HG02981 (cell line): ENCODE measurements at regions not wholly inside any gene's neighbourhood (a gene's known extent, or its start where the extent isn't known, plus 50 kb on each side); places are given as distances from the start of the nearest gene placed in this dataset.
"Not testable (repeated sequence)": the region's sequence is repeated elsewhere in the genome, so short reads cannot be mapped to it uniquely, and the experiment has no call there.

Experiments
- ATAC-seq: cut with Tn5 transposase; IDR thresholded peaks from one replicate; pipeline ENCODE4 v1.9.1; 2021; ENCODE audit warnings: mild to moderate bottlenecking, moderate library complexity; ENCODE audit not compliant: unreplicated experiment

- ATAC-seq = no peak
Observed at GRCh38 chr12:14207905-14208551, 157.5 kb upstream of the ATF7IP start.

GRCh38 chr12:14211947-14212387 lies 153.5 kb upstream of the ATF7IP start:
- no peak for ATAC-seq

- no peak for ATAC-seq
Observed at GRCh38 chr12:14213542-14213941, 151.9 kb upstream of the ATF7IP start.

GRCh38 chr12:14214495-14214894 lies 151.0 kb upstream of the ATF7IP start:
- no peak for ATAC-seq

- not testable (repeated sequence) for ATAC-seq
Observed at GRCh38 chr12:14215949-14216348, 149.5 kb upstream of the ATF7IP start.

GRCh38 chr12:14216405-14217294 lies 148.8 kb upstream of the ATF7IP start:
- no peak for ATAC-seq

- no peak for ATAC-seq
Observed at GRCh38 chr12:14219156-14219555, 146.3 kb upstream of the ATF7IP start.

- not testable (repeated sequence) for ATAC-seq
Observed at GRCh38 chr12:14219670-14220069, 145.8 kb upstream of the ATF7IP start.

GRCh38 chr12:14225064-14225463 lies 140.4 kb upstream of the ATF7IP start:
- no peak for ATAC-seq

- ATAC-seq = not testable (repeated sequence)
Observed at GRCh38 chr12:14235176-14235575, 130.3 kb upstream of the ATF7IP start.

GRCh38 chr12:14236641-14237040 lies 128.8 kb upstream of the ATF7IP start:
- not testable (repeated sequence) for ATAC-seq

GRCh38 chr12:14238221-14238792 lies 127.2 kb upstream of the ATF7IP start:
- no peak for ATAC-seq

GRCh38 chr12:14239350-14239934 lies 126.0 kb upstream of the ATF7IP start:
- ATAC-seq = peak; percentile 82

- peak; percentile 44 for ATAC-seq
Observed at GRCh38 chr12:14239935-14240872, 125.3 kb upstream of the ATF7IP start.

- ATAC-seq = no peak
Observed at GRCh38 chr12:14240873-14241220, 124.6 kb upstream of the ATF7IP start.

GRCh38 chr12:14242825-14243224 lies 122.7 kb upstream of the ATF7IP start:
- ATAC-seq = not testable (repeated sequence)

GRCh38 chr12:14243941-14244340 lies 121.5 kb upstream of the ATF7IP start:
- no peak for ATAC-seq

GRCh38 chr12:14244876-14245669 lies 120.4 kb upstream of the ATF7IP start:
- ATAC-seq = no peak

- ATAC-seq = no peak
Observed at GRCh38 chr12:14247166-14247565, 118.3 kb upstream of the ATF7IP start.

GRCh38 chr12:14249368-14249767 lies 116.1 kb upstream of the ATF7IP start:
- ATAC-seq = no peak
